ENCODE measurements at regions not wholly inside any gene's neighbourhood (a gene's known extent, or its start where the extent isn't known, plus 50 kb on each side); places are given as distances from the start of the nearest gene placed in this dataset.

- no peak for TF ChIP-seq CTCF (IDR thresholded peaks at IDR 0.05)
- TF ChIP-seq POLR2A (IDR thresholded peaks at IDR 0.05), result no peak
Observed at GRCh38 chr7:106723398-106723797, 62.4 kb upstream of the CCDC71L start.
